ENCODE measurements at regions not wholly inside any gene's neighbourhood (a gene's known extent, or its start where the extent isn't known, plus 50 kb on each side); places are given as distances from the start of the nearest gene placed in this dataset.

DNA sequence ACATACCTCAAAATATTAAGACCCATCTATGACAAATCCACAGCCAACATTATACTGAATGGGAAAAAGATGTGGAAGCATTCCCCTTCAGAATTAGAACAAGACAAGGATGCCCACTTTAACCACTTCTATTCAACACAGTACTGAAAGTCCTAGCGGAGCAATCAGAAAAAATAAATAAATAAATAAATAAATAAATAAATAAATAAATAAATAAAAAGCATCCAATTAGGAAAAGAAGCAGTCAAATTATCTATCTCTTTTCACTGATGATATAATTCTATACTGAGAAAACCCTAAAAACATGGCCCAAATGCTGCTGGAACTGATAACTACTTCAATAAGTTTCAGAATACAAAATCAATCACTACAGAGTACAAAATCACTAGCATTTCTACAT lies 67.5 kb downstream of the PRR32 start:
- DNase-seq (ENCODE audit: extremely low read depth in 1 of 11, low read depth in 9 of 11, low spot score in 4 of 11) = no peak

DNA sequence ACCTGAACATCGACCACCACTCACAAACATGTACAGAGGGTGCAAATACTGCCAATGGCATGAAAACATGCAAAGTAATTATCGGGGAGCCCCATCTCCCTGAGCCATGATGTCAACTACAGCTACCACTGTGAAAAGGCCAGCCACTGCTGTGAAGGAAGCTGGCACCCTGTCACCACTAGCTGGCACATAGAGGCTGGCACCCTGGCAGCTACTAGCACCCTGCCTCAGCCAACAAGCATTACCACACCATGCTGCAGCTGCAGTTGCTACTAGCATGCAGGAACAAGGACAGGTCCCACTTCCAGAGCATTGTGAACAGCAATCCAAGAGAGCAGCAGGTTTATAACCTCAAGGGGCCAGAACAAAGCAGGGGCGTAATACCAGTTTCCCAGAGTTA lies 81.4 kb downstream of the PRR32 start:
- DNase-seq (ENCODE audit: extremely low read depth in 1 of 11, low read depth in 9 of 11, low spot score in 4 of 11) = no peak

DNA sequence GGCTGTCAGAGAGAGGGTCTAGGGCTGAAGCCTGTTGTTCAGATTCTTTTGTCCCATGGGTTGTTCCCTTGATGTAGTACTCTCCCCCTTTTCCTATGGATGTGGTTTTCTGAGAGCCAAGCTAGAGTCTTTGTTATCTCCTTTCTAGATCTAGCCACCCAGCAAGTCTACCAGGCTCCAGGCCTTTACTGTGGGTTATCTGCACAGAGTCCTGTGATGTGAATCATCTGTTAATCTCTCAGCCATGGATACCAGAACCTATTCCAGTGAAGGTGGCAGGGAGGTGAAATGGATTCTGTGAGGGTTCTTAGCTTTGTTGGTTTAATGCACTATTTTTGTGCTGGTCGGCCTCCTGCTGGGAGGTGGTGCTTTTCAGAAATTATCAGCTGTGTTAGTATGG lies 109.5 kb downstream of the PRR32 start:
- no peak for DNase-seq (ENCODE audit: extremely low read depth in 1 of 11, low read depth in 9 of 11, low spot score in 4 of 11)

- no peak for DNase-seq (ENCODE audit: extremely low read depth in 1 of 11, low read depth in 9 of 11, low spot score in 4 of 11)
Measured at GRCh38 chrX:126967225-126967624, 147.7 kb downstream of the PRR32 start.

- no peak for DNase-seq (ENCODE audit: extremely low read depth in 1 of 11, low read depth in 9 of 11, low spot score in 4 of 11)
Measured at GRCh38 chrX:126982158-126982557, 162.6 kb downstream of the PRR32 start.

DNA sequence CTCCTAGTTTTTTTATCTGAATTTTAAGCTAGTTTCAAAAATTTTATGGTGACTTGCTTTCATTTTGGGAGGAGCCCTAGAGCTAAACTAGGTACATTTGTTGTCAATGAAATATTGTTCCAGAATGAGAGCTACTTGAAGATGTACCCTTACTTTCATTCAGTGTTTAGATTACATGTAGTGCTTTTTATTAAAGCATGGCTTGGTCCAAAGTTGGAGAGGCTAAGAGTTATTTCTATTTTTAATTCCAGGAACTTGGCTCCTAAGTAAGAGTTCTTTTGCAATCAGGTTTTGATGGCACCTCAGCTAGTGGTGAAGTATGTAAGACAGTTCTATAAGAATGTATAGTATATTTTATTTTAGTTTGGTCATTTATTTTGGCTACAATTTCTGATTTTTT lies 165.5 kb downstream of the PRR32 start:
- no peak for DNase-seq (ENCODE audit: extremely low read depth in 1 of 11, low read depth in 9 of 11, low spot score in 4 of 11)

GRCh38 chrX:126985981-126986380 lies 166.5 kb downstream of the PRR32 start:
- DNase-seq (ENCODE audit: extremely low read depth in 1 of 11, low read depth in 9 of 11, low spot score in 4 of 11) = no peak

DNA sequence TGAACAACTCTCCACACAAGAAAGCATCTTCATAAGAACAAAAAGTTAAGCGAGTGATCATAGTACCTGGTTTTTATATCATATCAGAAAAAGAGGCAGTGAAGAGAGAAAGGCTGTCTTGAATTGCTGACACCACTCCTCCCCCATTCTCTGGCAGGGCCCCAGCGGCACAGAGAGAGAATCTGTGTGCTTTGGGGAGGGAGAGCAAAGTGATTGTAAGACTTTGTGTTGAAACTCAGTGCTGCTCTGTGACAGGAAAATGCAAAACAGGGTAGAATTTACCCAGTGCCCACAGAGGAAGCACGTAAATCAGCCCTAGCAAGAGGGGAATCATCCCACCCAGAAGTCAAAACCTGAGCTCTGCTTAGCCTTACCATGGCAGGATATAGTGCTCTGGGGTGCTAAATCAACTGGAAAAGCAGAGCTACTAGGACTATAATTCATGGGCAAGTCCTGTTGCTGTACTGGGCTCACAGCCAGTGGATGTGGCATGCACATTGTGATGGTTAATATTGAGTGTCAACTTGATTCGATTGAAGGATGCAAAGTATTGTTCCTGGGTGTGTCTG lies 174.6 kb downstream of the PRR32 start:
- DNase-seq (ENCODE audit: extremely low read depth in 1 of 11, low read depth in 9 of 11, low spot score in 4 of 11) = peak in 1 of 11 donors; percentile 8

- no peak for DNase-seq (ENCODE audit: extremely low read depth in 1 of 11, low read depth in 9 of 11, low spot score in 4 of 11)
Measured at GRCh38 chrX:127011629-127012028, 192.1 kb downstream of the PRR32 start.

DNA sequence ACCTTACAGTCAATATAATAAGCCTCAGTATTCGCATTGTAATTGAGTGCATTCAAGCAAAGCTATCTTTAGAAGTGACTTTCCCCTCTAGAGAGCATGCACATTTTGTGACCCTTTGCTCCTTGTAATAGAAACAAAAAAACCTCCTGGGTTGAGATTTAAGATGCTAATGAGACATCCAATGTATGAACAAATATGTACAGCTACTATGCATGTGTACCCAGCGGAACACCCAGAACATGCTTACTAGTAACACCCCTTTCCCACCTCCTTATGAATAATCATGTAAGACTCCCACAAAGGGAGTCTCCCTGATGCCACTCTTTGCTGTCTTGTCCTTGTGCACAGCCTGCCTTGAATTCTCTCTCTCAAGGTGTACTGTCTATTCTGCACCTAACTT lies 205.5 kb downstream of the PRR32 start:
- DNase-seq (ENCODE audit: extremely low read depth in 1 of 11, low read depth in 9 of 11, low spot score in 4 of 11) = no peak

DNA sequence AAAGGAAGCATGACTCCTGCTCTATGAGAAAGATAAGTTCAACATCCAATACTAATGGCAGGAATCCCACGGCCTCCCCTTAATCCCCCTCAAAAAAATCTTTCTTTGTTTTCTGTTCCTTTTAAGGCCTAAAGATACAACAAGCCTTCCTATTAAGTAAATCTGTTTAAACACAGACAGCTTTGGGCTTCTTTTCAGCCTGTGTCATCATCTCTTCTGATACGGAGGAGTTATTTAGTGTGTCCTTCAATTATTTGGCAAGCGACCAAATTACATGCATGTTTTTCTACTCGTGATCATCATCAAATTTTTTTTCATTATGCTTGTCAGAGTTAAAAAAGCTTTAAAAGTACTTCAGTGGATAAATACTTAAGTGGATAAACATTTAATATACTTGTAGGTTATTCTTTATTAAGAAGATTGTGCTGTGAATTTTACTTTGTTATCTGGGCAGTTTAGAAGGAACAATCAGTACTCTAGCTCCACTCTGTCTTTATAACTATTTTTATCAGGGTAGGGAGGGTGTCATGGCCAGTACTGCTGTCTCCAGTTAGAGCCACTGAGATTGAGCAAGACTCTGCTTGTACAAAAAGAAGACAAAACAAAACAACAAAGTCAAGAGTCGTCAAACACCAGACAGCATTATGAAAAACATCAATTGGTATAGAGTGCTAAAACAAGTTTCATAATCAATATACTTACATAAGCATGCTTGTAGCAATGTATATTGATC lies 210.7 kb downstream of the PRR32 start:
- DNase-seq (ENCODE audit: extremely low read depth in 1 of 11, low read depth in 9 of 11, low spot score in 4 of 11) = no peak

DNA sequence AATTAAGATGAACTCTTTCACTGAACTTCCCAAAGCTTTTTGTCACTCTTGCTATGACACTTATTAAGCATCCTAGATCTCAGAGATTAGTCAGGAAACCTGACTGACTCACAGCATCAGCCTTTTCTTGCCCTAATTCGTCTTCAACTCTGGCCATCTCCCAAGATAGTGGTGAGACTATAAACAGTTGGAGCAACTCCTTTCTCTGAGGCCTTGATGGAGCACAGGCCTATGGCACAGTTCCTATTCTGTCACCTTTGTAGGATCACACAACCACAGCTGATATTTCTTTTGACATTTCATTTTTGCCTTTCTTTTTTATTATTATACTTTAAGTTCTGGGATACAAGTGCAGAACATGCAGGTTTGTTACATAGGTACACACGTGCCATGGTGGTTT lies 217.6 kb downstream of the PRR32 start:
- no peak for DNase-seq (ENCODE audit: extremely low read depth in 1 of 11, low read depth in 9 of 11, low spot score in 4 of 11)

GRCh38 chrX:127038065-127038464 lies 218.5 kb downstream of the PRR32 start:
- peak in 6 of 11 donors; percentile 1 to 12 (median 2) for DNase-seq (ENCODE audit: extremely low read depth in 1 of 11, low read depth in 9 of 11, low spot score in 4 of 11)

DNA sequence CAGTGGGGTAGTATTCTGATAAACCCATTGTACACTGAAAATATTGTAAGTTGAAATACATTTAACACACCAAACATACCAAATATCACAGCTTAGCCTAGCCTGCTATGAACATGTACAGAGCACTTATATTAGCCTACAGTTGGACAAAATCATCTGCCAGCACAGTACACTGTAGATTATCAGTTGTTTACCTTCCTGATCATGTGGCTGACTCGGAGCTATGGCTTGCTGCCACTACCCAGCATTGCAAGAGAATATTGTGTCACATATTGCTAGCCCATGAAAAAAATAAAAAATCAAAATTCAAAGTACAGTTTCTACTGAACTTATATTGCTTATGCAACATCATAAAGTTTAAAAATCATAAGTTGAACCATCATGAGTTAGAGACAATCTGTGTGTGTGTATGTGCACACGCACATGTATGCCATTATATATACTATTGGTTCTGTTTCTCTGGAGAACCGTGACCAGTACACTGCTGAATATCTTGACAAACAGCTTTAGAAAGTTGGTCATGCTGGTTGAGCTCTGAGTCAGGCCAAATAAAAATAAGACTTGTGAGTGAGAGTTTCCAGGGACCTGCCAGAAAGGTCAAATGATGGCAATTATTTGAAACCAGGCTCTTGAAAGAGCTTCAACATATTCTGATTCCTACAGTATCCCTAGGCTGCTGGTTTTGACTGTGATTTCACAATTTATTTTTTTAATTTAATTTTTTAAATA lies 238.5 kb downstream of the PRR32 start:
- no peak for DNase-seq (ENCODE audit: extremely low read depth in 1 of 11, low read depth in 9 of 11, low spot score in 4 of 11)

- DNase-seq (ENCODE audit: extremely low read depth in 1 of 11, low read depth in 9 of 11, low spot score in 4 of 11) = no peak
Measured at GRCh38 chrX:127085939-127086338, 266.4 kb downstream of the PRR32 start.

DNA sequence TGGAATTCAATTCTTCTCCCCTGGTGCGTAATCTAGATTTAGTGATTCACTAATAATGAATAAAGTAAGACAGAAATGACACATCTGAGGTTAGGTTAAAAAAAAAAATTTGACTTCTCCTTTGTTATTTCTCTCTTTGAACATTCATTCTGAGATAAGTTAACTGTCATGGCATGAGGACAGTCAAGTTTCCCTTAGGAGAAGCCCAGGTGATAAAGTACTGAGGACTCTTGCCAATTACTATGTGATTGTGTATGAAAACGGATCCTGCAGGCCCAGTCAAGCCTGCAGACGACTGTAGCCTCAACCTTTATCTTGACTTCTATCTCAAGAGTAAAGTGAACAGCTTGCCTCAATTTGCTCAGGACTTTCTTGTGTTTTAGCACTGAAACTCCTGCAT lies 293.2 kb downstream of the PRR32 start:
- DNase-seq (ENCODE audit: extremely low read depth in 1 of 11, low read depth in 9 of 11, low spot score in 4 of 11) = no peak

DNA sequence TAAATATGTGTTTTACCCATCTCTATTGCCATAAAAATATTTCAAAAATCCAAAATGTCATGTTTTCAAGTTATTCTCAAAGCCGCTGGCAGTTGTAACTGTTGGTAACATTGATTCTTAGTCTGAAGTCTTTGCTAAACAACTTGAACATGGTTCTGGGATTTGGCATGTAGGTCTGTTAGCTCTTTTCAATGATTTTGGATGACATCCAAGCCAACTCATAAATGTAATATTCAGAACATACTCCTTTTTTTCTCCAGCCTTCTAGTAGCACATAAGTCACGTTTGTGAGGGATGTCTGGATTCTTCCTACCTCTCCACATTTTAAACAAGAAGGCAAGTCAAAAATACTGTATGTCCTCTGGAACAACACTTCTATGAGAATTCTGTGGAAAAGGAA lies 305.3 kb downstream of the PRR32 start:
- no peak for DNase-seq (ENCODE audit: extremely low read depth in 1 of 11, low read depth in 9 of 11, low spot score in 4 of 11)

- no peak for DNase-seq (ENCODE audit: extremely low read depth in 1 of 11, low read depth in 9 of 11, low spot score in 4 of 11)
Measured at GRCh38 chrX:127128282-127128681, 308.8 kb downstream of the PRR32 start.

- no peak for DNase-seq (ENCODE audit: extremely low read depth in 1 of 11, low read depth in 9 of 11, low spot score in 4 of 11)
Measured at GRCh38 chrX:127129510-127129909, 310.0 kb downstream of the PRR32 start.

- no peak for DNase-seq (ENCODE audit: extremely low read depth in 1 of 11, low read depth in 9 of 11, low spot score in 4 of 11)
Measured at GRCh38 chrX:127138218-127138617, 318.7 kb downstream of the PRR32 start.

DNA sequence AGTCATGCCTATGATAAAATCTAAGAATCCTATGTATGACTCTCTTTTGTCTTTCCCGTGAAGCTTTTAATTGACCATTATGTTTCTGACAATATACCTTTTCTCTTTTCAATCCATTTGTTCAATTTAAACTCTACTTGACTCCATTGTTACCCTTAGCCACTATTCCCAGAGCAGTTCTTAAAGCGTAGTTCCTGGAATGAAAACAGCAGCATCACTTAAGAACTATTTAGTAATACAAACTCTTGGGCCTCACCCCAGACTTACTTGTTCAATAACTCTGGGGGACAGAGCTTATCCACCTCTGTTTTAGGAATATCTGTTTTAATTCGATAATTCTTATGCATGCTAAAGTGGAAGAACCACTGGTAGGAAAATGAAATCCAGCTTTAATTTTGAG lies 358.4 kb downstream of the PRR32 start:
- DNase-seq (ENCODE audit: extremely low read depth in 1 of 11, low read depth in 9 of 11, low spot score in 4 of 11) = no peak

Data from renal cortex interstitium (tissue), 11 donors.